Natural killer cell (primary cell): ENCODE measurements at regions not wholly inside any gene's neighbourhood (a gene's known extent, or its start where the extent isn't known, plus 50 kb on each side); places are given as distances from the start of the nearest gene placed in this dataset.
"Not testable (repeated sequence)": the region's sequence is repeated elsewhere in the genome, so short reads cannot be mapped to it uniquely, and the experiment has no call there.

Source experiments
- ATAC-seq, 3 donors: fragments of 150-1000 bp in 2 of 3; fragments of 200-7000 bp in 1 of 3; cut with Tn5 transposase; 1 replicate in 1 of 3; 2 replicates in 2 of 3; pipeline ENCODE4 v1.10.0; 2021; ENCODE audit warnings: mild to moderate bottlenecking in 2 of 3, moderate library complexity in 2 of 3
- DNase-seq, 2 donors: peaks; one replicate each; pipeline versions ENCODE4 v3.0.0 to v3.0.0-alpha.2; 2013 to 2021; ENCODE audit warnings: mixed read lengths in 1 of 2
- H3K27ac ChIP-seq: one replicate; pipeline ENCODE4 v1.5.1; 2013; ENCODE audit warnings: mild to moderate bottlenecking, low read length
- H3K27me3 ChIP-seq: one replicate; pipeline ENCODE4 v1.6.1; 2013; ENCODE audit warnings: low read length; ENCODE audit not compliant: control insufficient read depth, insufficient read depth
- H3K36me3 ChIP-seq: one replicate; pipeline ENCODE4 v1.6.1; 2013; ENCODE audit warnings: low read length; ENCODE audit not compliant: control insufficient read depth, insufficient read depth
- H3K4me1 ChIP-seq: one replicate; pipeline ENCODE4 v1.6.1; 2013; ENCODE audit warnings: low read length; ENCODE audit not compliant: control insufficient read depth, insufficient read depth
- H3K4me3 ChIP-seq: one replicate; pipeline ENCODE4 v1.5.1; 2013; ENCODE audit warnings: low read length
- H3K9me3 ChIP-seq: one replicate; pipeline ENCODE4 v1.6.1; 2013; ENCODE audit warnings: low read length; ENCODE audit not compliant: control insufficient read depth, insufficient read depth
- H3K27ac Mint-ChIP-seq, 2 donors: one replicate each; pipeline ENCODE4 v1.8.0; 2022; ENCODE audit warnings: mild to moderate bottlenecking in 2 of 2, mixed read lengths in 2 of 2, moderate library complexity in 1 of 2
- H3K27me3 Mint-ChIP-seq, 2 donors: one replicate each; pipeline ENCODE4 v1.8.0; 2022; ENCODE audit warnings: low read depth in 2 of 2, mixed read lengths in 2 of 2
- H3K36me3 Mint-ChIP-seq: one replicate; pipeline ENCODE4 v1.8.0; 2022; ENCODE audit warnings: mixed read lengths
- H3K4me1 Mint-ChIP-seq, 2 donors: one replicate each; pipeline ENCODE4 v1.8.0; 2022; ENCODE audit warnings: mixed read lengths in 2 of 2
- H3K4me3 Mint-ChIP-seq: one replicate; pipeline ENCODE4 v1.8.0; 2022; ENCODE audit warnings: mild to moderate bottlenecking, moderate library complexity, mixed read lengths
- H3K9me3 Mint-ChIP-seq, 2 donors: one replicate each; pipeline ENCODE4 v1.8.0; 2022; ENCODE audit warnings: mixed read lengths in 2 of 2
- CTCF ChIP-seq: fragments of 200-600 bp; IDR thresholded peaks from one replicate; pipeline ENCODE4 v1.8.0; 2022; ENCODE audit warnings: antibody characterized with exemption
- WGBS: methylation state at CpG from one replicate; pipeline ENCODE4 v1.1.7; 2013; ENCODE audit warnings: missing lambda C conversion rate; ENCODE audit not compliant: insufficient coverage; 5-methylcytosine and 5-hydroxymethylcytosine counted together
- intact Hi-C: fragments of 100-400 bp; cut with micrococcal nuclease; formaldehyde crosslinking; loops from one replicate; pipeline ENCODE4 v1.14.2; 2022

- no peak overlapping the region for H3K4me3 Mint-ChIP-seq
Measured at GRCh38 chr5:89055695-89056085, 172.7 kb upstream of the MEF2C start.

DNA sequence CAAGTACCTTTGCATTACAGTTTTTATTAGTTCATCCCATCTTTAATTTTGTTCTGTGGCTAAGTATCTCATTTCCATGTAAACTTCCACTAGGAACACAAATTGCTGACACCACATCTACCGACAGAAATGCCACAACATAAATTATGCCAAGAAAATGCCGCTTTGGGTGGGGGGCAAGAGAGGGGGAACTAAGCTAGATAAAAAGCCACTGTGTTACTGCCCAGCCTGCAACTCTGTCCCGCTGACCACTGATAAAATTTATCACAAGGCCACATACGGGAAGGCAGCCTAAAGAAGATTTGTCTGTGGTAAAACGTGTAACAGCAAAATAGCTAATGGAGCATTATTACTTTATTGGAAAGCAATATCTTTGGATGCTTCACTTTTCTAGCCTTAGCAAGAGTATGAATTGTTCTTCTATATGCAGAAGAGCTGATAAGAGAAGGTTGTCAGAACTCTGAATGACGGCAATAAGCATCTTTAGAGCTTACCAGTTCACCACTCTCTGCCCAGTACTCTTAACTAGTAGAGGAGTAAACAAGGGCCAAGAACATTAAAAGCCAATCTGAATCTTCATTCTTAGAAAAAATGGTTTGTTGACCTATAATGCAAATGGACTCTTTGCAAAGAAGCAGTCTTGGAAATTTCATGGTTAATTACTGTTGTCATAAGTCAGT is 172.2 kb upstream of the MEF2C start:
- Mint-ChIP-seq H3K36me3 (peaks cover 9% of the 10 kb centered on the region), H3K4me3 (no peak overlapping the region), H3K27me3 (peaks cover 0 to 5% of the 10 kb centered on the region in 2 donors), H3K4me1 (no peaks in the 10 kb centered on the region), H3K9me3 (peaks cover 0 to 5% of the 10 kb centered on the region in 2 donors), H3K27ac (no peak overlapping the region)
- Histone ChIP-seq H3K36me3 (no peaks in the 10 kb centered on the region), H3K4me3 (no peak overlapping the region), H3K27me3 (no peaks in the 10 kb centered on the region), H3K4me1 (no peaks in the 10 kb centered on the region), H3K27ac (no peak overlapping the region), H3K9me3 (peaks cover under 1% of the 10 kb centered on the region)
- intact Hi-C loops = no loop called here
- ATAC-seq = no peak
- DNase-seq = no peak
- no peak for TF ChIP-seq CTCF
- 99% methylated on average over 5 of the region's 6 CpGs for WGBS

More at GRCh38 chr5:89055695-89056085, 172.7 kb upstream of the MEF2C start:
- ATAC-seq (no peak), DNase-seq (no peak)
- H3K27me3 Mint-ChIP-seq = peaks cover 0 to 3% of the 10 kb centered on the region in 2 donors
- Histone ChIP-seq H3K9me3 (no peaks in the 10 kb centered on the region), H3K27me3 (no peaks in the 10 kb centered on the region), H3K4me3 (no peak overlapping the region), H3K4me1 (no peaks in the 10 kb centered on the region), H3K27ac (no peak overlapping the region), H3K36me3 (no peaks in the 10 kb centered on the region)
- H3K36me3 Mint-ChIP-seq = peaks cover 3% of the 10 kb centered on the region
- H3K27ac Mint-ChIP-seq = no peak overlapping the region
- no peaks in the 10 kb centered on the region for H3K4me1 Mint-ChIP-seq
- intact Hi-C loops = no loop called here
- no peaks in the 10 kb centered on the region for H3K9me3 Mint-ChIP-seq
- 68% methylated on average over 2 of the region's 3 CpGs for WGBS
- TF ChIP-seq CTCF = no peak

DNA sequence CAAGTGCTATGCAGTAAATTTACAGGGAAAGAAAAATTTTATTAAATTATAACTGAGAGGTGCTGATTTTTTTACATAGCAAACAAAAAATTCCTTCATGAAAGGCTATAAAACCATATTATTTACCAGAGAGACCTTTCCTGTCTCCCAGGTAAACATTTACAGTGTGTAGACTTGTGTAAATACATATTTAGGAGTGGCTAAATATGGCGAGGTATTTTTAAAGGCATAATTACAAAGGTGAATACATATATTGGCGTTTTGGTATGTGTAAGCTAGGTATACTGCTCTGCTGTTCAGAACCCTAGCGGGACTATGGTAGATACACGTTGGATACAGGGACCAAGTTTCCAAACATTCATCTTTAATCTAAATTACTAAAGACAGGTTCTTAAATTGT is 170.6 kb upstream of the MEF2C start:
- Mint-ChIP-seq H3K4me3 (no peak overlapping the region), H3K27ac (no peak overlapping the region), H3K9me3 (peaks cover 0 to 6% of the 10 kb centered on the region in 2 donors), H3K4me1 (no peaks in the 10 kb centered on the region), H3K27me3 (peaks cover 0 to 5% of the 10 kb centered on the region in 2 donors), H3K36me3 (peaks cover 9% of the 10 kb centered on the region)
- no peak overlapping the region for H3K4me3 ChIP-seq
- TF ChIP-seq CTCF = no peak
- peaks cover 4% of the 10 kb centered on the region for H3K9me3 ChIP-seq
- no peaks in the 10 kb centered on the region for H3K4me1 ChIP-seq
- H3K27me3 ChIP-seq = no peaks in the 10 kb centered on the region
- H3K27ac ChIP-seq = no peak overlapping the region
- DNase-seq (no peak), ATAC-seq (no peak)
- WGBS = 86% methylated on average over 4 of the region's 4 CpGs
- intact Hi-C loops = no loop called here
- no peaks in the 10 kb centered on the region for H3K36me3 ChIP-seq

DNA sequence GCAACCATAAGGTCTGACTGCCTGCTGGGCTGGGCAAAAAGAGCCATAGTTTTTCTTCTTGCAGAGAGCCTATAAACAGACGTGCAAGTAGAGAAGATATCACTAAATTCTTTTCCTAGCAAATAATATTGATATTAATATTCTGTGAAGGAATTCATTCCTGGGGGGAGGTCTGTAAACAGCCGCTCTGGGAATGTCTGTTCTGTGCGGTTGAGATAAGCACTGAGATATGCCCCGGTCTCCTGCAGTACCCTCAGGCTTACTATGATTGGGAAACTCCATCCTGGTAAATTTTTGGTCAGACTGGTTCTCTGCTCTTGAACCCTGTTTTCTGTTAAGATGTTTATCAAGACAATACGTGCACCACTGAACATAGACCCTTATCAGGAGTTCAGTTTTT is 167.1 kb upstream of the MEF2C start:
- ATAC-seq, DNase-seq, H3K27me3 Mint-ChIP-seq, H3K9me3 Mint-ChIP-seq, H3K36me3 ChIP-seq, H3K9me3 ChIP-seq, H3K36me3 Mint-ChIP-seq, H3K27me3 ChIP-seq, H3K27ac ChIP-seq, H3K4me3 Mint-ChIP-seq, H3K27ac Mint-ChIP-seq, intact Hi-C loops, H3K4me1 Mint-ChIP-seq, H3K4me3 ChIP-seq, H3K4me1 ChIP-seq: not testable (repeated sequence)
- 98% methylated on average over 4 of the region's 5 CpGs for WGBS
